ENCODE measurements at regions not wholly inside any gene's neighbourhood (a gene's known extent, or its start where the extent isn't known, plus 50 kb on each side); places are given as distances from the start of the nearest gene placed in this dataset.

DNA sequence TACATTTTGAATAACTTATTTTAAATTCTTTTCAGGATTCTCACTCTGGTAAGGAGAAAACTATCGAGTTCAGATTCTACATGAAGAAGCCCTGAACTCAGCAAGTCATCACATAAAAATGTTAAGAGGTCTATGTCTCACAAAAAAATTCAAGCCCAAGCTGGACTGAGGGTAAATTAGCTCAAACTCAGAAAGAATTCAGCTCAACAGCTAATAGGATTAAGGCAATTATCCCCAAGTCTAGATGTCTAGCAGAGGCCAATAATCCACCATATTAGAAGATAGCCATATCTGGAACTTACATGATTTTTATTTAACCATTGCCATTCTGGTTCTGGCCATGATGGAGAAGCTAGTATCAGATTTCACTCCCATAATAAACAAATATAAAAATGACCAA lies 909.7 kb downstream of the PLOD2 start:
- TF ChIP-seq CTCF (IDR thresholded peaks at IDR 0.05; ENCODE audit: poor library complexity, severe bottlenecking), result no peak
- TF ChIP-seq EZH2 (IDR thresholded peaks at IDR 0.05; ENCODE audit: borderline replicate concordance, insufficient read depth, low read length, poor library complexity, severe bottlenecking), result no peak
- TF ChIP-seq POLR2AphosphoS5 (IDR thresholded peaks at IDR 0.05), result no peak
- TF ChIP-seq EP300 (conservative IDR thresholded peaks at IDR 0.05; ENCODE audit: poor library complexity, severe bottlenecking), result no peak
- no peak for TF ChIP-seq REST (IDR thresholded peaks at IDR 0.05; ENCODE audit: borderline replicate concordance)
- no peak for TF ChIP-seq RAD21 (conservative IDR thresholded peaks at IDR 0.05)
